GM21447 (cell line): ENCODE measurements at regions not wholly inside any gene's neighbourhood (a gene's known extent, or its start where the extent isn't known, plus 50 kb on each side); places are given as distances from the start of the nearest gene placed in this dataset.

Experiments used
- ATAC-seq: cut with Tn5 transposase; IDR thresholded peaks from one replicate; pipeline ENCODE4 v1.9.1; 2021; ENCODE audit not compliant: unreplicated experiment

DNA sequence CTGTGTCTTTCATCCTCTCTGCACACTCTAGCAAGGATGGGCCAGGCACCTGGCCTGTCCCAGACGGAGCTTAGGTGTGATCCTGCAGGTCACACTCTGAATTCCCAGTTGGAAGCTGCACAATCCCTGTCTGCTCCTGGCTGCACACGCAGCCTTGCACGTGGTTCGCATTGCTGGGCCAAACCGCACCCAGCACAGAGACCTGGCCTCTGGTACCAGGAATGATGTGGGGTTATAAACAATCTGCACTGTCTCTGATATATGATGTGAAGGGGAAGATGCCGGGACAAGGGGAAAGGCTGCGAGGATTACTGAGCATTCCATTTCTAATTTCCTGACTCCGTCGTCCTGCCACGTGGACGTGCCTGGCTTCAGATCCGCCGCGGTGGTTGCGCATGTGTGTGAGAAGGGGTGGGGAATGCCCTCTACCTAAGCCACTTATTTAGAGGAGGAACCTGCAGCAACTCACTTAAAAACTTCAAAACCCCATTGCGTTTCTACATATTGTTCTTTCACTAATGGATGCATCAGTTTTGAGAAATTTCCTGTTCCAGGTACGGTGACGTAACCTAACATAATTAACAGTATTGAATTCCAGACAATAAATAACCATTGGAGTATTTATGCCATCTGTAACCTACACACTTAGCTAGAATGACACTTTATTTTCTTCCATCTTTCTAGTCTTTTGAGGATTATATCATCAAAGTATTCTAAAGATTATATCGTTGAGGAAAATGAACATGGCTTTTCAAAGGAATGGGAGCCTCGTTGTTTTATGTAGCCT is 559.7 kb upstream of the MGMT start:
- no peak for ATAC-seq

DNA sequence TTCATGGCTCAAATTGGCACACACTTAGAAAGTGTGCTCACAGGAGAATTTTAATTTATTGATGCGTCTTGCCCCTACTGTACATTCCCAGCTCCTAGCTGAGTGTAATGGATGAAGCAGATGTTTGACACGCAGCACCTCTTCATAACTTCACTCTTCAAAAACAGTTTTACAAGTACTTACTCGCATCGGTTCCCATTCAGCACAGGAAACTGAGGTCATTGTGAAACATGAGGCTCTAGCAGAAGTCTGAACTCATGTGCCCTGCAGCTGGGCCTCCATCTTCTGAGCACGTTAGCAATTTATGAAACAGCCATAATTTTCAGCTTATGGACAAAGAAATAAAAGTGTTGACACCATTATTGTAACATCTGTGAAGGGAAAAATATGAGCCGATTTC is 558.9 kb upstream of the MGMT start:
- ATAC-seq = no peak

DNA sequence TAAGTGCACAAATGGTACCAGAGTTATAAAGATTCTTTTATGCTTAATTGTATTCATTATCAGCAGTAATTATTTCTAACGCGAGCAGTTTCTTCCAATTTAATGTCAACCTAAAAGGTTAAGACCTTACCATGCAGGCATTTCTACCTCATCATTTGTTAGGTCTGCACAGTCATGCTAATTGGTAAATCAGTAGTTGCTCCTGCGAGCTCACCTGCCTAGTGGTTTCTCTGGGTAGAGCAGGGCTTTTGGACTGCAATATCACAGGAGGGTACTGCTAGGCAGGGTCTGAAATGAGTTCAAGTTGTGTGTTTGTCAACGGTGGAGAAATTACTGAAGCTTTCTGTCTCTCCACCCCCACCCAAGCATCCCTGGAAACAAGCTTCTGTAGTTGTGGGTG is 558.5 kb upstream of the MGMT start:
- ATAC-seq = no peak

DNA sequence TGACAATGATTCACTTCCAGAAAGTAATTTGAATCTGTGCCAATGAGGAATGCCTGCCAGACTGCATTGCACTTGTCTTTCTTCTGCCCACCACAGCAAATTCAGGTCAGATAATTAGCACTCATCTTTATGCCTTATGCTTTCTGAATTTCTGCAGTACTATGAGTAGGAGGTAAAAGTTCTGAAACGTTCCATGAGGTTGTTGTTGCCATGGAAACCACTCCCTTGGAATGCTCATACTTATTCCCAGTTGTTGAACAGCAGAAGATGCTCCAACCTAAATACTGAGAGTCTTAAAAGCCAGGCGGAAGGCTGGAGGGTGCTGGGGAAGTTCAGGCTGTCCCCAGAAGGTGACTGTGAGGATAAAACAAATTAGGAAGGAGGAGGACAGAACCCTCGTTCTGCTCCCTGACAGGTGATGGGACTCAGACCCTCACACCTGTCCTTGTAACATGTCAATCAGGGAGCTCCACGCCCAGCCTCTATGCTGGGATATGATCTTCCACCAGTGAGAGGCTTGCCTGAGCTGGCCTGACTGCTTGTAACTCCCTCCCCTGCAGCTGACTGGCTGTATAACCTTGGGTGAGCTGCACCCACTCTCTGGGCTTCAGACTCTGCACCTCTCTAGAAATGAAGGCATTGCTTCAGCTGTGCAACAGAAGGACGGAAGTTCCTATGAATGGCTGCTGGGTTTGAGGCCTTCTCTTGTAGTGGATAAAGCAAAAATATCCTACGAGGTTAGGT is 554.3 kb upstream of the MGMT start:
- ATAC-seq = no peak

DNA sequence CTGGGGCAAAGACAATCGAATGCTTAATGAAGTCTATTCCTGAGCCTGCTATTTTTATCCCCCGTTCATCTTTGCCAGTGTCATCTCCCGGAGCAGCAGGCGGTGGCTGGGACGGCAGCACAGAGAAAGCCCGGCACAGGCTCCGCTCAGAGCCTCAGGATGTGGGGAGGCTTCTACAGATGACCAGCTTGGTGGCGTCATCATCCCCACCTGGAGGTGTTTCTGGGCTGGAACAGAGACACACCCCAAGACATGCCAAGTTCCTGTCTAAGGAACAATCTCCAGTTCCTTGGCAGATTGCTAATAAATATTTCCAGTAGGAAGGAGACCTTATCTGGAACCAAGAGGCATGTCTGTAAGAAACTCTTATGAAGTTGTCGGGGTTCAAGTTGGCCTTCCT is 552.4 kb upstream of the MGMT start:
- no peak for ATAC-seq

DNA sequence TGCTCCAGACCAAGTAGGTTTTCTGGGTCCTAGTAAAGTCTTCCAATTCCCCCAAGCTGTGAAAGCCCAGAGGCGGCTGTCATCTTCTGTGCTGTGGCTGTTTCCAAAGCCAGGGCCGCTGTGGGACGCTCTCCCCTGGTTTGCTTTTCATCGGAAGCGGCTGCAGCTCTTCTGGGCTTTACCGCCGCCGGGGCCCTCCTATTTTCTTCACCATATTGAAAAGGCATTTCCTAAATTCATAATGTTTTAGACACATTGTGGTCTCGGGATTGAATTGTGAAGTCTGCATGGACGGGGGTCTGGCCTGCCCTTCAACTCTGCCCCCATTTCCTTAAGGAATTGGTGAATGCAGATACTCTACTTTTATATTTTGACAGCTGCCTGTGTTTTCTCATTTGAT is 551.4 kb upstream of the MGMT start:
- no peak for ATAC-seq

DNA sequence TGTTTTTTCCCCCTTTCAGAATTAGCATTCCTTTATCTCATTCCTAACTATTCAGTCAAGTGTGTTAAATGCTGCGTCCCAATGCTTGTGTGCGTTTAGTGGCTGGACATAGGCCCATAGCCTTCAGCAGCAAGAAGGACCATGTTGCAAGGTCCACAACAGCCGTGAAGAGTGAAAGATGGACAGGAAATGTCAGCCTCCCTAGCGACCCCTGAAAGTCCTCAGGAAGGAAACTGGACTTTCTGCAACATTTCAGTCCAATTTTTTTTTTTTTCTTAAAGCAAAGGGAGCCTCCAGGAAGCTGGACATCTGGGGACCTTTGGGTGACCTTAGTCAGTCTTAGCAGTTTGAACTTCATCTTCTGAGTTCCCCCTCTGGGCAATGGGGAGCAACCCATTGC is 550.7 kb upstream of the MGMT start:
- ATAC-seq = no peak

DNA sequence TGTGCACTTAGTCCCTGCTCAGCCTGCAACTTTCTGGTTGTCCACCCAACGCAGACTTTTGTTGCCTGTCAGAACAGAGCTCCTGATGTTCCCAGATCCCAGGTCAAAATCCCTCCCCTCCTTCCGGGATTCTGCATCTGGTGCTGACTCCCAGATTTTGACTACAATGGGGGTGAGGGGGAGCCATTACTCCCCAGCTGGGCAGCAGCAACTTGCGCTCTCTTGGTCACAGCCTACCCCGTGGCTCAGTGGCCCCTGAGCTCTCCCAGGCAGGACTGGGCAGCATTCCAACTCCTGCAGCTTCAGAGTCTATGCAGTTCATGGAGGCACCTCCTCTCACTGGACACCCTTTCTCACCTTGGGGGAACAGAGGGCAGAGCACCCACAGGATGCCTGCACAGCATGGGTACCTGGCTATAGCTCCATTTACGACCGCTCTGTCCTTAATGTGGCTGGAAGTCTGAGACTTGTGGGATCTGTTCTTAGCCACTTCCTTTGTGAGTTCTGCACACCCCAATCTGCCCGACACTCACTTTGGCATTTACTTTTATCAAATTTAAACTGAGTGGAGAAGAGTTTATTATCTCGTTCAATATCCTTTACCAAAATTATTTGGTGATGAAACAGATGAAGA is 545.5 kb upstream of the MGMT start:
- no peak for ATAC-seq

DNA sequence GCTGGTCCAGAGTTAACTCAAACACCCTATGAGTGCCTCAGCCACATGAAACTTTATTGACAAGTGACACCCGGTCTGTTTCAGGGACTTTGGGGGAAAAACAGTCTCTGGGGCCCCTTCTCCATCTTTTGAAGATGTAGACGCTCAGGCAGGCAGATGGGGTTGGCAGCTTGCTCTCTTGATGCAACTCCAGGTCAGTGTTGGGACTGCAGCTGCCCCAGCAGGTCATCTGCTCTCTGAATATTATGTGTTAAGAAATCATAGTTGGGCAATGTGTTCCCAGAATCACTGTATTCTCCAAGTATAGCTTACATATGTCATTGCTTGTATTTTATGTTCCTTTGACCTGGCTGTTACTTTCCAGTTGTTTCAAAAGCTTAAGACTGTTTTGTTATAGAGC is 544.9 kb upstream of the MGMT start:
- ATAC-seq = no peak

DNA sequence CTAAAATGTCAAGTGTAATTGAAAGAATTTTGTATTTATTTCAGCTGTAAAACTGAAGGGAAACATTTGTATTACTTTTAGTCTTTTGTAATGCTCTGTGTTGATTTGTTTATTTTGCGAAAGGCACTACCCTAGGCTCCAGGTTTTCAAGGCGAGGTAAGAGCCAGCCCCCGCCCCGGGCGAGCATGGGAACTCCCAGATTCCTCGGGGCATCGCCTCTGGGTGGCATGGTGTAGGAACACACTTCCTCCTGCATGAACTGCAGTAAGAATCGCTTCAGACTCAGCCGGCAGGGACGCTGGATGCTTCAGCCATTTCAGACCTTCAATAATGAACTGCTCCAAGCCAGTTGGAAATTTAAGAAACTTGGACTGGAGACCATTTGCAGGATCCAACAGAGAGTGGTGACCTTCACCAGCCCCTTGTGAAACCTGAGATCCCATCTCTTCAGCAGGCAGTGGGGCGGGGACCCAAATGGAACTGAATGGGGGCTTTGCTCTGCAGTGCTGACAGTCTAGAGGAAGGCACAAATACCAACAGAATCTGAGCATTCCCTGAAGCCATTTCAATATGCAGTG is 544.3 kb upstream of the MGMT start:
- ATAC-seq = no peak

DNA sequence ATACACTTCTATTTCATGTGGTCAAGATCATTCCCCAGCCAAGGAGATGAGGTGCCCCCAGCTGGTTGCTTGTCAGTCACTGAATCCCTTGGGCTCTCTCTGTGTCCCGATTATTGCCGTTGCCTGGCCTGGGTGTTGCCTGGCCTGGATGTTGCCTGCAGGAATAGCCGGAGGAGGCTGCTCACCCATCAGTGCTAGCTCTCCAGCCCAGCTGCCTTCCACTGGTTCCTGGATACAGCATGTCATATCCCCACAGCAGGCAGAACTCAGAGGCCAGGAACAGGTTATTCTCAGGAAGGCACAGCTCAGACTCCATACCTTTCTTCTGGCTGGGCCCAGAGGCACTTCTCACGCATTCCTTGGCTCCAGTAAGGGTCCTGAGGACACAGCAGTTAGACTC is 542.1 kb upstream of the MGMT start:
- ATAC-seq = no peak

DNA sequence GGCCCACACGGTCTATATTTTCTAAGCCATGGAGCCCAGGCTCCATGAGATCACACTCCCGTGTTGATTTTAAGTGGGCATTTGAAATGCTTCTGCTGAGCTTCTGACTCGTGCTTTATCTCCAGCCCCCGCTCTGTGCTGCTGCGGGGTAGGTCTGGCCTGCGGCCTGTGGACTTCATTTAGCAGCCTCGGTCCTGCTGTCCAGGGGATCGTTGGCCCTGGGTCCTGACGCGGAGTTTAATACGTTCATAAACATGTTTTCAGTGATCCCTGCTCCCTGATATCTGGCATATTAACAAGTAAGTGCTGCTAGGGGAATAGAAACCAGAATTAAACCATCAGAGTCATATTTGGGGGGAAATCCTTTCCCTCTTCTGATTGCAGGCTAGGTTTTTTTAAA is 540.3 kb upstream of the MGMT start:
- ATAC-seq = no peak

DNA sequence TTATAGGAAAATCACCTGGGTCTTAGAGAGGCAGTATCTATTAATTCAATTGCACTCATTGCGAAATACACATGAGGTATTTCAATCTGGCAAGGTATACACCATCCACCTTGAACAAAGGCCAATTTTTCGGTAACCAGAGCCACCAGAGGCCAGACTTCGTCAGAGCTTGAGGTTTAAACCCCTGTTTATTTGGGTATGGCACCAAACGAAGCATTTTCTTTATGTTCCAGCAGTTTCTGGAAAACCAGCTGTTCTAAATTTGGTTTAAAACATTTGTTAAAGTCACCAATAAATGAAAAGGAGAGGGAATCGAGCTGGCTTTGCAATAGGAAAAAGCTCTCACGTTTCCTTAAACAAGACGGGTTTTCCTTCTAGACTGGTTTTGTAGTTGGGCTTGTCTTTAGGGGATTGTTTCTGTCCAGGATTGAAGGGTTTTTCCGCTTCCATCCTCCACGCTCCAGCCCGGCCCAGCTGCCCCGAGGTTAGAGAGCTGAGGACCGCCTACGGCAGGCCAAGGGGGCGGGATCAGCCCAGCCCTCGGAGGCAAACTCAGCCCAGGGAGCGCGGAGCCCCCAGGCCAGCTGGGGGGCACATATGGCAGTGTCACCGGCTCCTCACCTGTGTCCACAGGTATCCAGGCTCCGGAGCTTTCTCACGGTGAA is 539.4 kb upstream of the MGMT start:
- ATAC-seq = no peak

DNA sequence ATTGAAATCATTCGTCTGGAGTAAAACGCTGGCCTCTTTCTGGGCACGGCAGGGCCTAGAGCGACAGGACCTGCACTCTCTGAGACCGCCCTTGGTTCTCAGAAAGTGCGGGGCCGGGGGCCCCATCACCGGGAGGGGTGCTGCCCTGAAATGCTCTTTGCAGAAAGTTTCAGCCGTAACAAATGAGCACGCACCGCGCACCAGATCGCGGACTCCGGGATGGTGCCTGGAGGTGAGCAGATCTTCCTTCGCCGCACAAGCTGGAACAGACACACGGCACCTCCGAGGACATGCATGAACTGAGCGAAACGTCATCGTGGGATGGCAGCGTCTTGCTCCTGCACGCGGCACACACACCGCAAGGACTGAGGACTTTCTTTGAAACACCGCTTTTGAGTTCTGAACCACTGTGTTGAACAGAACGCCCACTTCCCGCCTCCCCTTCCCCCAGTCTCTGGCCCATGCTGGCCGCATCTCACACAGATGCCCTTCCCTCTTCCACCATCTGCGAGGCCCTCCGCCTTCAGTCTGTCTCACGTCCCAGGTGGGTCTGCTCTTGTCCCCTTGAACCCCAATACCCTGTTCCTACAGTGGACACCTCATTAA is 538.7 kb upstream of the MGMT start:
- no peak for ATAC-seq

DNA sequence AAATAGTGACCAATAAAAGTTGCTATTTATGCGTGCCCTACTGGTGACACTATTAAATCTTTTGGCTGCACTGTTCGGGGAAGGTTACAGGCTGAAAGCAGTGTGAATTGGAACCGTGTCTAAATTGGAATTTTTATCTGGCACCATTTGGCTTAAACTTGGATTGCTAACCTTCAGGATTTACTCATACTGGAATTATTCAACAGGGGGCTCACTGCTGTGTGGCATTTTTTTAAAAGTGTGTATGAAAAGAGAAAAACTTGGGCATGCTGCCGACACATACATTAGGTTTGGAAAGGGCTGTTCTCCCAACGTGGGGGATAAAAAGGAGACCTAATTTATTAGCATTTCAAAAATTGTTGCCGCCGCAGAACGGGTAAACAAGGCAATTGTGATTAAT is 537.9 kb upstream of the MGMT start:
- no peak for ATAC-seq

DNA sequence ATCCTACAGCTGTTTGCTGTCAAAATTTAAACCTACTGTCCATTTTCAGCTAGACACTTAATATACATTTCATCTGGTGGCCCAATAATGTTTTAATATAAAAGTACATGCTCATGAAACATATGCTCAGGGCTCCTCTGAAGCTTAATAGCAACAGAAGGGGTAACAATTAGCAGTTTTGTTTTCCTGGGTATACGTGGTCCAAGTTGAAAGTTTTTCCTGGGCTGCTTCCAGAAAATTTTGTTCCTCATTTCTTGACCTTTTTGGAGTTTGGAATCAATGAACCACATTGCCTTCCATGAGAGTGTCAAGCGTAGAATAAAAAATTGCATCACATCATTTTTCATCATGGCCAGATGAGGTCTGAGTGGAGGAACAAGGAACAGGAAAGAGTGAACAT is 537.3 kb upstream of the MGMT start:
- ATAC-seq = no peak

DNA sequence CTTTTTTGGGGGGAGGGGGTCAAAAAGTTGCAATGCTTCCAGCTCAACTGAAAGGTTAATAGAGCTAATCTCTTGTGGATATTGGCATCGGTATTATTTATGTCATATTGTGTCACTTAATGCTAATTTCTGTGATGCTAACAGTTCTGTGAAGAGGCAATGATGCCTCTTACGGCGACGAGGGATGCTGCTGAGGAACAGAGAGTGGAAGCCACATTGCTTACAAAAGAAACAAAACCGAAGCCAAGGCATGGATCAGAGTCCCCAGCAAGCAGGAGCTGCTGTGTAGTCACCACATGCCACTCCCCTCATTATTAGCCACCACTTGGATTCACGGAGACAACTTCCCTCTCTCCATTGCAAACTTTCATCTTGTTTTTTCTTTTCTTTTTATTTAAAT is 536.5 kb upstream of the MGMT start:
- ATAC-seq = no peak

DNA sequence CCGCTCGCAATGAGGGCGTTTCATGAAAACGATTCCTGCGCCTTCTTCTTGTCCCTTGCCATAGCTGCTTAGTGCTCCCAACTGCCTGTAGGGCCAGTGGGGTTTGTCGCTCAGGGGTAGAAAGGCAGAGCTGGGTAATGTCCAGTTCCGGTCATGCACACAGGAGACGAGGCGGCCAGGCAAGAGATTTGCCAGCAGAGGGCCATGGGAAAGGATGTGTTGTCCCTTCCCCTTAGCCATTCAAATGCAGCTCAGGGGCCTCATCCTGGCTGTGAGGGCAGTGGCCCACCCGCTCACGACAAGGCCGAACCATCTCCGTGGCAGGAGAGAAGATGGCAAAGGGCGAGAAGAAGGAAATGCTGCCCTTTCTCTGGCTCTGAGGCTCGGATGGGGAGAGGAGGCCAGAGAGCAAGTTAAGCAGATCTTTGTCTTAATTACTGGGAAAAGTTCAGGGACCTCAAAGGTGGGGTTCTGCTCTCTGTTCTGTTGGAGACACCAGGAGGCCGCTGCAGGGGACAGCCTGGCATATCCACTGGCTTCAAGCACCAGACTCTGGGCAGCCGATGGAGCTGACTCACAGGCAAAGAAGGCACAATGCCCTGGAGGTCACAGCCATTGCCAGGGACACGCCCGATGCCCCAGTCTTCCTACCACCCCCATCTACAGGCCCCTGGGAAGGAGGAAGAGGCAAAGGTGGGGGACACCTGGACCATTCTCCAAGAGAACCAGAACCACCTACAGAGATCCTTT is 534.8 kb upstream of the MGMT start:
- no peak for ATAC-seq

DNA sequence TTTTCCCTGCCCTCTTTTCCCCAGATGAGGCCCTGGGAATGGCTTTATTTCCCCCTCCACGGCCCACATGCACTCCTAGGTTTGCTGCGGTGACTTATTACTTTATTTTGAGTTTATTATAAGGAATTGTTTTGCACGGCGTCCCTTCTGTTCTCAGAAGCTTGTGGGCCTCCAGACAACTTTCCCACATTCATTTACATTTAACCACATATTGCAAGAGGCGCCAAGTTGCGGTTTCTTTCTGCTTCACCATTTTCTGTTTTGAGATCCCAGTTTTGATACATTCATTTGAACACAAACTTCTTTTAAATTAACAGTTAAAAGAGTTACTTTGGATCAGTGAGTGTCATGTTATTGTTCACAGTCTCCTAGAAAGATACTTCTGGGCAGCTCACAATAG is 532.5 kb upstream of the MGMT start:
- no peak for ATAC-seq

DNA sequence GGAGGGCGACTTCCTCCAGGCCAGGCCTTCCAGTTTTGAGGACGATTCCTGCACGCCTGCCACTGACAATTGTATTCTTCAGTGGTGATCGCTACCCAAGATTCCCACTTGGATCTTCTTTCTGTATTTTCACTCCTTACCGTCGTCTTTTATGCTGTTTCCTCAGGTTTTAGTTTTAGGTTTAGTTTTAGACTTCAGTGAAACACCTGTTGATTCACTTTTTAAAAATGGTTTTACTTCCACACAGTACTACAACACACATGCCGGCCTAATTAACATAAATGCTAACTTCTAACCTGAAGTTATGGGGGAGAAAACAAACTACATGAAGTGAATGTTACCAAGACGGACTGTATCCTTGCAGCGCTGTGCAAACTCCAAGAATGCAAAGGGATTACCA is 530.6 kb upstream of the MGMT start:
- ATAC-seq = no peak
